BE2C (cell line): ENCODE measurements at regions not wholly inside any gene's neighbourhood (a gene's known extent, or its start where the extent isn't known, plus 50 kb on each side); places are given as distances from the start of the nearest gene placed in this dataset.

Source experiments
- DNase-seq: peaks from one replicate; pipeline ENCODE4 v3.0.0-alpha.2; 2020
- H3K27me3 ChIP-seq: fragments of 250-450 bp; sonication (Bioruptor Pico); 2 replicates; pipeline ENCODE4 v1.5.1; 2020; ENCODE audit warnings: mild to moderate bottlenecking
- H3K36me3 ChIP-seq: fragments of 250-450 bp; sonication (Bioruptor Pico); 2 replicates; pipeline ENCODE4 v1.5.1; 2020; ENCODE audit warnings: mild to moderate bottlenecking
- H3K4me1 ChIP-seq: fragments of 250-450 bp; sonication (Bioruptor Pico); 2 replicates; pipeline ENCODE4 v1.5.1; 2020
- H3K4me3 ChIP-seq: 2 replicates; pipeline ENCODE4 v1.5.1; 2011; ENCODE audit warnings: low read depth, low read length
- H3K9me3 ChIP-seq: fragments of 250-450 bp; sonication (Bioruptor Pico); 2 replicates; pipeline ENCODE4 v1.5.1; 2020
- TF ChIP-seq, protein P1 (sequence below): IDR thresholded peaks from 2 replicates; pipeline ENCODE4 v1.5.1; 2012; ENCODE audit warnings: mild to moderate bottlenecking, low read depth, low read length

DNA sequence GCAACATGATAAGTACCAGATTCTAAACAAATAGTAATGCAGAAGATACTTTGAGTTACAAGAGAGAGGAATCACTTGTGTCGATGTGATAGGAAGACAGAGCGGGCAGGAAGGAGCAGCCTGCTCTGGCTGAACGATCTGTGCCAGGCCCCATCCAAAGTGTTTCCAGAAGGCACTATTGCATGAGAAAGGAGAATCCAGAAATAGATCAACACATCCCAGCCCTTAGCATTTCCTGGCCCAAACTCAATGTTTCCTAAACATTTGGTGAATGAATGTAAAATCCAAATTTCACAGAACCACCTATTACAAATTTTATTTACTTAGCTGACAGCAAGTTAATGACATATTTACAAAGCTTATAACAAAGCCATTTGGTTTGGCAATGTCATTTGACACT is 257.2 kb downstream of the TXNL1 start:
- no peaks in the 10 kb centered on the region for H3K4me1 ChIP-seq

DNA sequence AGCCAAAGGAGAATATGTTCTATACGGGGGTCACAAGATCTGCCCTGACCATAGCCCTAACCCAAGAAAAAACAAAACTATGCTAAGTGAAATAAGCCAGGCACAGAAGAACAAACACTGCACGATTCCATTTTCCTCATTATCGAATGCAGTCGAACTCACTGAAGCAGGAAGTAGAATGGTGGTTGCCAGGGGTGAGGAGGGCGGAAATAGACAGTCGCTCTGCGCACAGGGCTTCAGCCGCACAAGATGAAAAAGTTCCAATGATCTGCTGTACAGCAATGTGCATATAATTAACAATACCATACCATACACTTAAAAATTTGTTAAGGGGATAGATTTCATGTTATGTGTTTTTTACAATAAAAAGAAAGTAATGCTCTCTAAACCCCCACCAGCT is 257.7 kb downstream of the TXNL1 start:
- no peaks in the 10 kb centered on the region for H3K36me3 ChIP-seq
- TF ChIP-seq, protein P1, sequence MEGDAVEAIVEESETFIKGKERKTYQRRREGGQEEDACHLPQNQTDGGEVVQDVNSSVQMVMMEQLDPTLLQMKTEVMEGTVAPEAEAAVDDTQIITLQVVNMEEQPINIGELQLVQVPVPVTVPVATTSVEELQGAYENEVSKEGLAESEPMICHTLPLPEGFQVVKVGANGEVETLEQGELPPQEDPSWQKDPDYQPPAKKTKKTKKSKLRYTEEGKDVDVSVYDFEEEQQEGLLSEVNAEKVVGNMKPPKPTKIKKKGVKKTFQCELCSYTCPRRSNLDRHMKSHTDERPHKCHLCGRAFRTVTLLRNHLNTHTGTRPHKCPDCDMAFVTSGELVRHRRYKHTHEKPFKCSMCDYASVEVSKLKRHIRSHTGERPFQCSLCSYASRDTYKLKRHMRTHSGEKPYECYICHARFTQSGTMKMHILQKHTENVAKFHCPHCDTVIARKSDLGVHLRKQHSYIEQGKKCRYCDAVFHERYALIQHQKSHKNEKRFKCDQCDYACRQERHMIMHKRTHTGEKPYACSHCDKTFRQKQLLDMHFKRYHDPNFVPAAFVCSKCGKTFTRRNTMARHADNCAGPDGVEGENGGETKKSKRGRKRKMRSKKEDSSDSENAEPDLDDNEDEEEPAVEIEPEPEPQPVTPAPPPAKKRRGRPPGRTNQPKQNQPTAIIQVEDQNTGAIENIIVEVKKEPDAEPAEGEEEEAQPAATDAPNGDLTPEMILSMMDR: no peak
- H3K4me3 ChIP-seq: no peak overlapping the region
- no peaks in the 10 kb centered on the region for H3K4me1 ChIP-seq
- DNase-seq: no peak
- no peaks in the 10 kb centered on the region for H3K27me3 ChIP-seq
- H3K9me3 ChIP-seq: no peaks in the 10 kb centered on the region

More for the DNA sequence above, 257.2 kb downstream of the TXNL1 start:
- Histone ChIP-seq H3K9me3 (no peaks in the 10 kb centered on the region), H3K4me3 (no peak overlapping the region), H3K27me3 (no peaks in the 10 kb centered on the region), H3K36me3 (no peaks in the 10 kb centered on the region)
- TF ChIP-seq, protein P1: no peak
- DNase-seq: no peak

- no peaks in the 10 kb centered on the region for H3K27me3 ChIP-seq
- no peaks in the 10 kb centered on the region for H3K4me1 ChIP-seq
- DNase-seq: no peak
- H3K36me3 ChIP-seq: no peaks in the 10 kb centered on the region
- H3K4me3 ChIP-seq: no peak overlapping the region
- H3K9me3 ChIP-seq: no peaks in the 10 kb centered on the region
- TF ChIP-seq, protein P1: no peak
Observed at GRCh38 chr18:56379256-56379655, 259.1 kb downstream of the TXNL1 start.

DNA sequence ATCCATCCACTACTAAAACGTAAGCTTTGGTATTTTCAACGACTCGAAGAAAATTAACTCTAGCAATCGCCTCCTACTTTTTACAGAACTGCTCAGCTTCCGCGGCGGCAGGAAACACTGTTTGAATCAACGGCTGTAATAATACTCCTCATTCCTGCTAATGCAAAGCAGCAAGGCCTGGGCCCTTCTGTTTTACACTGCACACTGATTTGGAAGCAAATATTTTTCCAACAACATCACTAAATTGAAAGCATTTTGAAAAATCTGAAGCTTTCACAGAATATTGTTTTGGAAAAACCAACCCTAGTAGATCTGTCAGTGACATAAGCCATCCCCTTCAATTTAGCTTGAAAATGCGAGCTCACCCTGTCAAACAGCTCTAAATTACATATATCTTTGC is 261.2 kb downstream of the TXNL1 start:
- Histone ChIP-seq H3K27me3 (no peaks in the 10 kb centered on the region), H3K4me3 (no peak overlapping the region), H3K4me1 (no peaks in the 10 kb centered on the region), H3K36me3 (no peaks in the 10 kb centered on the region), H3K9me3 (no peaks in the 10 kb centered on the region)
- no peak for DNase-seq
- TF ChIP-seq, protein P1: no peak

DNA sequence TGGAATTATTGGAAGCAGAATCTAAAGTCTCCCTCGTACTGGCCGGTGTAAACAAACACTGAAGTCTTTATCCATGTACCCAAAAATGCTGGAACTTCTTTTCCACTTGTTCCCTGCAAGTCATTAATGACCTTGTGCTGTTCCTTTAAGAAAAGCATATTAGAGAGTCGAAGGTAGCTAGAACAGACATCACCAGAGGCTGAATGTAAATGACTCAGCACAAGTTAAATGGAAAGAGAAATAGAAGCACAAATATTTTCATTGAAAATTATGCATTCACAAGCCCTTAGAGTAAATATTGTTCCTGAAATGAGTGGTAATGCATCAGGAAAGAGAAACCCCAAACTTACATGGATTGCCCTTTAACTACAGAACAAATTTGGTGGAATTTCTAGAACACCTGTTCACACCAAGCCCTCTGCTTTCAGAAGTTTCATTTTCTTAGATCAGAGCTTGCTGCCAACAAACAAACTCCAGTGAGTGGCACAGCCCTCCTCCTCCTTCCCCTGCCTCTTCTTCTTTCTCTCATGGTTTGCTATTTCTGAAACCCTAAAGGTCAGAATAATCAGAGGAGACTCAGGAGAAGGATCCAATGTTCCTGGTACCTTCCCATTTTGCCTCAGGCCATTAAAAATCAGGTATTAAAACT is 264.3 kb downstream of the TXNL1 start:
- Histone ChIP-seq H3K4me1 (no peaks in the 10 kb centered on the region), H3K27me3 (no peaks in the 10 kb centered on the region), H3K4me3 (no peak overlapping the region), H3K9me3 (no peaks in the 10 kb centered on the region), H3K36me3 (no peaks in the 10 kb centered on the region)
- no peak for DNase-seq
- TF ChIP-seq, protein P1: no peak

GRCh38 chr18:56373601-56374000 is 264.8 kb downstream of the TXNL1 start:
- TF ChIP-seq, protein P1: no peak
- Histone ChIP-seq H3K9me3 (no peaks in the 10 kb centered on the region), H3K4me1 (no peaks in the 10 kb centered on the region), H3K4me3 (no peak overlapping the region), H3K36me3 (no peaks in the 10 kb centered on the region), H3K27me3 (no peaks in the 10 kb centered on the region)
- no peak for DNase-seq
